ENCODE measurements at regions not wholly inside any gene's neighbourhood (a gene's known extent, or its start where the extent isn't known, plus 50 kb on each side); places are given as distances from the start of the nearest gene placed in this dataset.
"Not testable (repeated sequence)": the region's sequence is repeated elsewhere in the genome, so short reads cannot be mapped to it uniquely, and the experiment has no call there.

- DNase-seq: no peak
Observed at GRCh38 chr3:184440151-184440550, 60.3 kb downstream of the CHRD start.

GRCh38 chr3:184441202-184441900, 61.5 kb downstream of the CHRD start:
- DNase-seq: peak; percentile 12 to 30

GRCh38 chr3:184443364-184443763, 63.5 kb downstream of the CHRD start:
- DNase-seq: no peak

- no peak for DNase-seq
Observed at GRCh38 chr3:184443831-184444230, 64.0 kb downstream of the CHRD start.

GRCh38 chr3:184448321-184449160, 68.7 kb downstream of the CHRD start:
- no peak for DNase-seq

- DNase-seq: no peak
Observed at GRCh38 chr3:184449161-184449515, 69.3 kb downstream of the CHRD start.

GRCh38 chr3:184450547-184450946, 70.7 kb downstream of the CHRD start:
- no peak for DNase-seq

- no peak for DNase-seq
Observed at GRCh38 chr3:184453296-184453695, 73.4 kb downstream of the CHRD start.

GRCh38 chr3:184455991-184456390, 76.1 kb downstream of the CHRD start:
- no peak for DNase-seq

- no peak for DNase-seq
Observed at GRCh38 chr3:184456476-184456875, 76.6 kb downstream of the CHRD start.

GRCh38 chr3:184457329-184457728, 77.5 kb downstream of the CHRD start:
- no peak for DNase-seq

- not testable (repeated sequence) for DNase-seq
Observed at GRCh38 chr3:184457784-184458377, 78.0 kb downstream of the CHRD start.

- DNase-seq: no peak
Observed at GRCh38 chr3:184459355-184459754, 79.5 kb downstream of the CHRD start.

- no peak for DNase-seq
Observed at GRCh38 chr3:184460276-184460675, 80.4 kb downstream of the CHRD start.

GRCh38 chr3:184461219-184461618, 81.4 kb downstream of the CHRD start:
- no peak for DNase-seq

- DNase-seq: no peak
Observed at GRCh38 chr3:184465883-184466412, 86.1 kb downstream of the CHRD start.

GRCh38 chr3:184466413-184466960, 86.6 kb downstream of the CHRD start:
- DNase-seq: peak; percentile 34 to 37

GRCh38 chr3:184467171-184467570, 87.3 kb downstream of the CHRD start:
- DNase-seq: no peak

- DNase-seq: peak; percentile 19 to 22
Observed at GRCh38 chr3:184470551-184470950, 90.7 kb downstream of the CHRD start.

GRCh38 chr3:184471439-184471838, 90.1 kb upstream of the EPHB3 start:
- no peak for DNase-seq

- DNase-seq: peak; percentile 75 to 85
Observed at GRCh38 chr3:184472723-184473428, 88.7 kb upstream of the EPHB3 start.

GRCh38 chr3:184474897-184475296, 86.7 kb upstream of the EPHB3 start:
- no peak for DNase-seq

- DNase-seq: no peak
Observed at GRCh38 chr3:184477940-184478339, 83.6 kb upstream of the EPHB3 start.

Measured in Kasumi-1 (cell line).